Right lobe of liver (tissue), 4 donors: ENCODE measurements at regions not wholly inside any gene's neighbourhood (a gene's known extent, or its start where the extent isn't known, plus 50 kb on each side); places are given as distances from the start of the nearest gene placed in this dataset.

Experiments
- CTCF ChIP-seq, 4 donors: fragments of 200-600 bp in 3 of 4; fragments of 450-650 bp in 1 of 4; IDR thresholded peaks; one replicate each; pipeline versions ENCODE4 v1.5.1 to v1.8.0; 2016 to 2022; ENCODE audit warnings: antibody characterized with exemption in 4 of 4, mild to moderate bottlenecking in 2 of 4
- POLR2A ChIP-seq: fragments of 450-650 bp; IDR thresholded peaks from one replicate; pipeline ENCODE4 v1.6.1; 2017; ENCODE audit warnings: antibody characterized with exemption, mild to moderate bottlenecking
- donor health status: DM: no; HTN: no; CAD: no.
- donor health status: DM: no; HTN: no; CAD: no.
- donor health status: DM: no; HTN: yes; CAD: no.

DNA sequence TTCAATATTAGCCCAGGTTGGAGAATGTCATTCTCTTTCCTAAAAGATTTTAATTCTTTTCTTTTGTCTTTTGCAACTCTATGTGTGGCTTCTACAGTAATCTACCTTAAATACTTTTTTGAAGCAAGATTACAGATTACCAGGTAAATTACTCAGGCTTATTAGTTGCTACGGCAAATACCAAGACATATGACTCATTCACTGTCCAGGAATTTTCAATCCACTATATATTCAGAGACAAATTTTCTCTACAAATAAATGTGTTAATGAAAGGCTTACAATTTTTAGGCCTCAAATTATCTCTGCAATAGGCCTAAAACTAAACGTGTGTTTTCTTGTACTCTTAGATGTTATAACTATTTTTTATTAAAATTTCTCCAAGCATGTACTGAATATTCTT, 631.3 kb downstream of the DIAPH3 start:
- TF ChIP-seq CTCF (IDR thresholded peaks at IDR 0.05) (no peak), POLR2A (no peak)
